LHCN-M2 (cell line): ENCODE measurements at regions not wholly inside any gene's neighbourhood (a gene's known extent, or its start where the extent isn't known, plus 50 kb on each side); places are given as distances from the start of the nearest gene placed in this dataset.
"Not testable (repeated sequence)": the region's sequence is repeated elsewhere in the genome, so short reads cannot be mapped to it uniquely, and the experiment has no call there.

Source experiments
- DNase-seq: peaks from one replicate; pipeline ENCODE4 v3.0.0-alpha.2; 2012; ENCODE audit warnings: low read depth

- DNase-seq = no peak
Observed at GRCh38 chr2:8488001-8488738, 193.7 kb upstream of the ID2 start.

DNA sequence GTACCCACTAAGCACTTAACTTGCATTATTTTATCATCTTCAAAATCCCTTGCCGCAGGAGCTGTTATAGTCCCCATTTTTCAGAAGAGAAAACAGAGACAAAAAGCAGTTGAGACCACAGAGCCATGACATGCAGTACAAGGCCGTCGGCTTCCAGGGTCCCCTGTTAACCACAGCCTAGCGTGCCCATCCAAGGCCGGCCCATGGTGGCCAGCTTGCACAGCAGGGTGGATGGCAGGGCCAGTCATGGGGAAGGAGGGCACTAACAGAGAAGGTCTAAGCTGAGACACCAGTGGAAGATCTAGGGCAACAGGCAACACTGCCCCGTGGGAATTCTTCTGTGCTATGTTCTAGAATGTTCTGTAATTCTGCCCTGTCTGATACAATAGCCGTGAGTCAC is 192.6 kb upstream of the ID2 start:
- no peak for DNase-seq

- no peak for DNase-seq
Observed at GRCh38 chr2:8489751-8490150, 192.1 kb upstream of the ID2 start.

GRCh38 chr2:8490166-8490721 is 191.6 kb upstream of the ID2 start:
- DNase-seq = no peak

DNA sequence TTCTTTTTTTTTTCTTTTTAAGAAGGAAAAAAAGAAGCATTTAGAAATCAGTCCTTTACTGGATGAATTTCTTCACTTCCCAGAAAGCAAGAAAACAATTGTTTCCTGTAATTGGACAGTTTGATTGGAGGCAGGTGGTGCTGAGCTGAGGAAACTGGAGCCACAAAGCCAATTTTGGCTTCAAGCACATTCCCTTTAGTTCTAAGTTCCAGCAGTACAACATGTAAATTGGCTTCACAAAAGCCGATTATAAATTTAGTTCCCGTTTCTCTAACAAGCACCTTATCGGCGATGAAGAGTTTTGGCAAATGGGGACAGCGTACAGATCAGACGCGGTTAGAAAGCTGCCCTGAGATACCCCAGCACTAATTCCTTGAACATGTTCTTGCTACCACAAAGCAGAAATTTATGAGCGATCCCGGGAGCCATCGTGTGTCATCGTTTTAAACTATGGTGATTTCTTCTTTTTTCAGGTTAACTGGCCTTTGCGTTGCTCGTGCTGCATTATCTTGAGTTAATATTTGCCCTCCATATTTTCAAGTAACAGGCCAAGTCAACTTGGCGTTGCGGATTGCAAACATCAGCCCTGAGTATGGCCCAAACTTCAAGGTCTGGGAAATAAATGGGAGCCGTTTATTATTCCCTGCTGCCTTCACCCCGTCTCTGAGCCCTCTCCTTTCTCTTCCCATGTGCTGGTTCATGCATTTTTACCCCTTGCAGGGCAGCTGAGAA is 190.4 kb upstream of the ID2 start:
- no peak for DNase-seq

DNA sequence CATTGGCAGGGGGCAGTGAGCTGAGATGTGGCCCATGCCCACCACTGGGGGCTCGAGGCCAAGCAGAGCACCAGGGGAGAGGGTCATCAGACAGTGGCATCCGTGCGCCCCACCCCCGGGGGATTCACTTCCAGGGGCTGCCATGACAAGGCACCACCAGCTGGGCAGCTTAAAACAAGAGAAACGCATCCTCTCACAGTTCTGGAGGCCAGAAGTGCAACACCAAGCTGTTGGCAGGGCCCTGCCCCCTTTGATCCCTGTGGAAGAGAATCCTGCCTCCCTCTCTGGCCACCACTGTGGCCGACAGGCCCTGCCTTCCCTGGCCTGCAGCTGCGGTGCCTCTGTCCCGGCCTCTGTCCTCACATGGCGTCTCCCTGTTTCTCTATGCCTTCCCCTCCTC is 187.7 kb upstream of the ID2 start:
- no peak for DNase-seq

DNA sequence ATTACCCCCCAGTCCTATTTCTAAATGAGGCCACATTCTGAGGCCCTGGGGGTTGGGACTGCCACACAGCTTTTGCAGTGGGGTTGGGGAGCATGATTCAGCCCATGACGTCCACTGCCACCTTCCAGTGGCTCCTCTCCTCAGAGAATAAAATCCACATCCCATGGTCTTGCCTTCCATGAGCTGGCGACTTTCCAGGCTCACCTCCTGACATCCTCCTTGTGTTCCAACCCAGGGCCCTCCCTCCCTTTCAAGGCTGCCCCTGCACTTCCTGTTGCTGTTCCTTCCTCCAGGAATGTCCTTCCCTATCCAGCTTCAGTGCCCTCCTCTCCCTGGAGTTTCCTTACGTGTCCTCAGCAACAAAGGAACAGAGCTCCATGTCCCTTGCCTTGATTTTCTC is 187.3 kb upstream of the ID2 start:
- DNase-seq = no peak

- DNase-seq = no peak
Observed at GRCh38 chr2:8495189-8495989, 186.5 kb upstream of the ID2 start.

DNA sequence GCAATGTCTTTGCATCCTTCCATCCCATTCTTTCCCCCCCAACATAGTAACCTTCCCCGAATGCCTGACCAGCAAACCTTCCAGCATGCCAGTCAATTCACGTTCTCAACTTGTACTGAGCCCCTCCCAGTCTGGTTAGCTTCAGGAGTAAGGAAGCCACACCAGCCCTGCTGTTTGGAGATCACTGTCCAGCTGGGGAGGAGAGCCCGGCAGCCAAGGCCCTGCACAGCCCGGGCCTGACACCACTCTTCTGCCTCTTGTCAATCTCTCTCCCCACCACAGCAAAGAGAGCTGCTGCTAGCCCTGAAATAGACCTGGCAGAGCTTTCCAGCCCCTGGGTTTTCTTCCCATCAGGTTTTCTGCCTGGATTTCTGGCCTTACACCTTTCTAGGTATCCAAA is 185.8 kb upstream of the ID2 start:
- no peak for DNase-seq

DNA sequence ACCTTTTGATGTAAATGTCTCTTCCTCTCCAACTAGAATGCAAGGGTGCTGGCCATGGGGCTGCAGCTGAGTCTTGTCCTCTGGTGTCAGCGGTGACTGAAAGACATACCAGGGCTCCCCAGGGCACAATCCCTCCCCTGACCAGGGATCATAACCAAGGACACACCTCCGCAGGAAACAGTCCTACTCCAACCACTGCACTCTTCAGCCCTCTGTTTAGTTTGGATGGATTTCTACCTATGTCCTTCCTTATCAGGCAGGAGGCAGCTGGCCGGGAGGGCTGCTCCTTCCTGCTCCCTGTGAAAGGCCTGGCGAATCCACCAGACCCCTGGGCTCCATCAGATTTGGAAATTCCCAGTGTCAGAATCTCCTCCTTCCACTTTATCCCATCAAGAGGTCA is 185.2 kb upstream of the ID2 start:
- DNase-seq = no peak

- no peak for DNase-seq
Observed at GRCh38 chr2:8498994-8499393, 182.9 kb upstream of the ID2 start.

GRCh38 chr2:8500124-8501054 is 181.5 kb upstream of the ID2 start:
- DNase-seq = peak; percentile 12

GRCh38 chr2:8501061-8501720 is 180.7 kb upstream of the ID2 start:
- no peak for DNase-seq

- DNase-seq = no peak
Observed at GRCh38 chr2:8502316-8502715, 179.5 kb upstream of the ID2 start.

DNA sequence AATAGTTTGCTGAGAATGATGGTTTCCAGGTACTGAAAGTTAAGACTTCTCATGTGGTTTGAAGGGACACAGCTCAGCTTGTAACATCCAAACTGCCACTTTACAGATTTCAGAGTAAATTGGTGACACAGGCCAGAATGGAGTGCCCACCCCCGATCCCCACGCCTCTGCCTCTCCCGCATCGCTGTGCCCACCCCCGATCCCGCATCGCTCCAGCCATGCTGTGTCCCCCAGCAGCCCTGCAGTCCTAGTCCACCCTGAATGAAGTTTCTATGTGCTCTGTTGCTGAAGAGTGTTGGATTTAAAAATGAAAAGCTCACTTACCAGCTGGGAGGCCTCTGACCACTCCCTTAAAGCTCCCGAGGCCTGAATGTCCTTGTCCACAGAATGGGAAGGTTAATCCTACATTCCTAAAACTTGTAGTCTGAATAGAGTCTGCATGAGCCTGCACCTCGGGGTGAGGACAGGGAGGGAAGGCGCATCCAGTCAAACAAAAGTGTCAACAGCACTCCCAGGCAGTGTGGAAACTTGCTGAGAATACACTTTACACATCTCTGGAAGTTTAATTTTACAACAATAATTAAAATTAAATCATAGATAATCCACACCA is 176.4 kb upstream of the ID2 start:
- no peak for DNase-seq

GRCh38 chr2:8506746-8507145 is 175.1 kb upstream of the ID2 start:
- no peak for DNase-seq

- no peak for DNase-seq
Observed at GRCh38 chr2:8508766-8509165, 173.1 kb upstream of the ID2 start.

DNA sequence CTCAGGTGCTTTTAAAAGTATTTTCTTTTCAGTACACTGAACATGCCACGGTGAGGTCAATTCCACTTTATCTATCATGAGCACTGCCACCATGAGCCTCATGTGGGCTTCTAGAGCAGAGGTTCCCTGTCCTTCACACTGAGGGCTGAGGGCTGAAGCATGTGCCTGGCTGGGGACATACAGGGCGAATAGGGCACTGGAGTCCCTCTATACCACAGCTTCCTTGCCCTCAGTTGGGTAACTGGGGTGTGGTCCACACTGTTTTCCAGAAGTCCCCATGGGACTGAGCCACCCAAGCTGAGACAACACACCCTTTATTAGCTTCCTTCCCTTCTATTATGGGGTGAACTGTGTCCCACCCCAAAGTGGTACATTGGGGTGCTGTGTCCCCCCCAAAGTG is 172.2 kb upstream of the ID2 start:
- no peak for DNase-seq

DNA sequence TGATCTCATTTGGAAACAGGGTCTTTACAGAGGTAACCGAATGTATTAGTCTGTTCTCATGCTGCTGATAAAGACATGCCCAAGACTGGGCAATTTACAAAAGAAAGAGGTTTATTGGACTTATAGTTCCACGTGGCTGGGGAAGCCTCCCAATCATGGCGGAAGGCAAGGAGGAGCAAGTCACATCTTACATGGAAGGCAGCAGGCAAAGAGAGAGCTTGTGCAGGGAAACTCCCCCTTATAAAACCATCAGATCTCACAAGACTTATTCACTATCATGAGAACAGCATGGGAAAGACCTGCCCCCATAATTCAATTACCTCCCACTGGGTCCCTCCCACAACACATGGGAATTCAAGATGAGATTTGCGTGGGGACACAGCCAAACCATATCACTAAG is 171.8 kb upstream of the ID2 start:
- not testable (repeated sequence) for DNase-seq

GRCh38 chr2:8510519-8510918 is 171.3 kb upstream of the ID2 start:
- no peak for DNase-seq
